ENCODE measurements at regions not wholly inside any gene's neighbourhood (a gene's known extent, or its start where the extent isn't known, plus 50 kb on each side); places are given as distances from the start of the nearest gene placed in this dataset.

DNA sequence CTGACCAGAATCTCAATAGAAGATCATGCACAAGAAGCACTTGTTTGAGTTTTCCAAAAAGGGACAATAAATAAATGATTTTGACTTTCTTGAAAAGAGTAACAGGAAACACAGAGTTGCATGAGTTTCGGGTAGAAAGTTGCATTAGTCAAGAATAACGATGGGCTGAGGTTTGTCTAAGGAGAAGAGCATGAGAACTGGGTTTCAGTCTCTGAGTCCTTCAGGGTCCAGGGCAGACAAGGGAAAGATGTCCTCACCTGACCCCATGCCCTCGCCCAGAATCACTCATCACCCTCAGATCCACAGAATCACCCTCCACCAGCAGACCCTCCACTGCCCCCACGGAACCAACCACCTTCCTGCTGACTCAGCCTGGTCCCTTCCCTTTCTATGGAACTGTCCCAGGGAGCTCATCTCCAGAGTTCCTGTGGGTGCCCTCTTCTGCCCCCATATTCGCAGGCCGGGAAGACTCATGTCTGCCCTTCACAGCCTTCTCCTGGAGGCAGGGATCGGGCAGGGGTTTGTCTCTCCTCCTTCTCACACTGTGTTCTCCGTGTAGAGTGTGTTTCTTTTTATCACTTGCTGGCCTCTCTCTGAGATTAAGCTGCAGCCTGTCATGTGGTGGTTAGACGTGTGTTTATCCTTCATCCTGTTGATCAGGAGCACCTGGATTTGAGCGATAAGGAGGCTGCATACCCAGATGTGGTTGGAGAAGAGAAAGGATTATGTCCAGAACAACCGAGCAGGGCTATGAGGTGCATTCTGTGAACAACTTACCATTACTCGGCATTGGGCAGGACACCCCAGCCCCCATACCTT, 442.6 kb downstream of the MAT2B start:
- ChIA-PET RAD21 (ENCODE audit: unreplicated experiment) (no interaction called here), CTCF (no interaction called here), SMC1A (ENCODE audit: uncharacterized antibody, unreplicated experiment) (no interaction called here), POLR2A (no interaction called here)
- no peaks in the 10 kb centered on the region for H3K79me2 ChIP-seq (ENCODE audit: control insufficient read depth, insufficient read depth, low read length)
- H3K4me3 ChIP-seq = no peak overlapping the region
- H3K9me3 ChIP-seq (replicated peaks; ENCODE audit: control insufficient read depth, insufficient read depth, low read length) = no peaks in the 10 kb centered on the region
- no peak overlapping the region for H2AFZ ChIP-seq (ENCODE audit: control insufficient read depth, low read depth, low read length)
- no peak overlapping the region for H3K27ac ChIP-seq (ENCODE audit: control insufficient read depth, insufficient read depth)
- H3K9ac ChIP-seq (ENCODE audit: control insufficient read depth, insufficient read depth, low read length) = no peak overlapping the region
- H4K20me1 ChIP-seq (ENCODE audit: control insufficient read depth, insufficient read depth) = no peaks in the 10 kb centered on the region
- no peaks in the 10 kb centered on the region for H3K4me1 ChIP-seq (ENCODE audit: control insufficient read depth, insufficient read depth, low read length)
- no peak for FAIRE-seq
- DNase-seq (ENCODE audit: low read depth, low spot score) = no peak
- in situ Hi-C loops (cut with MboI) (no loop called here), intact Hi-C loops (cut with micrococcal nuclease; ENCODE audit: unreplicated experiment) (no loop called here)
- WGBS (ENCODE audit: insufficient coverage, insufficient replicate concordance, low lambda C conversion rate, missing lambda C conversion rate) = 44% methylated on average over 12 of the region's 12 CpGs
- no peak overlapping the region for H3K4me2 ChIP-seq (ENCODE audit: control insufficient read depth, insufficient read depth)
- TF ChIP-seq CHD2 (IDR thresholded peaks at IDR 0.05; ENCODE audit: borderline replicate concordance, low read depth, low read length) (no peak), FOXM1 (IDR thresholded peaks at IDR 0.05; ENCODE audit: low read depth, low read length) (no peak), BCLAF1 (IDR thresholded peaks at IDR 0.05) (no peak), IKZF1 (conservative IDR thresholded peaks at IDR 0.05) (no peak)
- no peaks in the 10 kb centered on the region for H3K27me3 ChIP-seq (replicated peaks in 1 of 2; ENCODE audit: control insufficient read depth in 2 of 2, insufficient read depth in 2 of 2, low read length in 1 of 2)
- no TSS peak for BruUV-seq (replicated peaks)
- peak; percentile 20; the same call in 2 of the 3 replicates for ATAC-seq
- no peaks in the 10 kb centered on the region for H3K36me3 ChIP-seq (ENCODE audit: control insufficient read depth in 2 of 2, insufficient read depth in 2 of 2, low read length in 1 of 2)

Data from GM12878 (cell line).